A549 (cell line): ENCODE measurements at regions not wholly inside any gene's neighbourhood (a gene's known extent, or its start where the extent isn't known, plus 50 kb on each side); places are given as distances from the start of the nearest gene placed in this dataset.

Source experiments
- CTCF ChIP-seq: fragments of >200 bp; sonication (Bioruptor Twin); formaldehyde crosslinking; IDR thresholded peaks from 3 replicates; pipeline ENCODE4 v1.5.1; 2016
- EP300 ChIP-seq, 2 experiments: fragments of >200 bp; sonication (Bioruptor Twin); formaldehyde crosslinking; IDR thresholded peaks; 2 replicates in 1 of 2; 3 replicates in 1 of 2; pipeline ENCODE4 v1.6.1; 2016 to 2017
- JUNB ChIP-seq: fragments of >200 bp; sonication (Bioruptor Twin); formaldehyde crosslinking; IDR thresholded peaks from 2 replicates; pipeline ENCODE4 v1.6.1; 2016
- POLR2A ChIP-seq: IDR thresholded peaks from 2 replicates; pipeline ENCODE4 v1.6.1; 2012; ENCODE audit warnings: mild to moderate bottlenecking, low read length
- ZNF302 ChIP-seq: fragments of 250-450 bp; sonication (Bioruptor Pico); IDR thresholded peaks from 2 replicates; pipeline ENCODE4 v1.9.0; 2021; ENCODE audit warnings: inconsistent platforms, mild to moderate bottlenecking, moderate library complexity

- TF ChIP-seq EP300 (IDR thresholded peaks at IDR 0.05) (no peak), POLR2A (no peak), JUNB (no peak), ZNF302 (CRISPR knock-in tag) (no peak), CTCF (no peak)
Measured at GRCh38 chr12:58396239-58396638, 454.9 kb downstream of the ATP23 start.
